ENCODE measurements at regions not wholly inside any gene's neighbourhood (a gene's known extent, or its start where the extent isn't known, plus 50 kb on each side); places are given as distances from the start of the nearest gene placed in this dataset.

DNA sequence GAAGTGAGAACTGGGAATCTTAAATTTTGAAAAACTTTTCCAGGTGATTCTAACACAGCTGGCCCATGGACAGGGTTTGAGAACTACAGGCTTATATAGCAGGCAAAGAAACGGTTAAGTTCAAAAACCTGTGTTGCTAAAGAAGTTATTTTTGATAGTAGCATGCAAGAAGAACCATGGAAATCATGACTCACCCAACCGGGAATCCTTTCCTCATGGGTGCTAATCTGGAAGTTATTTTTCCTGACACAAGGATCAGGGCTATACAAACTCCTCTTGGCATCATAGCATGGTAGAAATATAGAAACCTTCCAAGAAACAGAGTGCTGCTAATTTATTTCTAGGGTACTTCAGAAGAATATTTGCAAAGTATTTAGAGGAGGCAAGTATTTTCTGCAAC is 588.7 kb downstream of the CCER1 start:
- no peak overlapping the region for H3K9ac ChIP-seq (ENCODE audit: low read length)
- TF ChIP-seq, protein P1, sequence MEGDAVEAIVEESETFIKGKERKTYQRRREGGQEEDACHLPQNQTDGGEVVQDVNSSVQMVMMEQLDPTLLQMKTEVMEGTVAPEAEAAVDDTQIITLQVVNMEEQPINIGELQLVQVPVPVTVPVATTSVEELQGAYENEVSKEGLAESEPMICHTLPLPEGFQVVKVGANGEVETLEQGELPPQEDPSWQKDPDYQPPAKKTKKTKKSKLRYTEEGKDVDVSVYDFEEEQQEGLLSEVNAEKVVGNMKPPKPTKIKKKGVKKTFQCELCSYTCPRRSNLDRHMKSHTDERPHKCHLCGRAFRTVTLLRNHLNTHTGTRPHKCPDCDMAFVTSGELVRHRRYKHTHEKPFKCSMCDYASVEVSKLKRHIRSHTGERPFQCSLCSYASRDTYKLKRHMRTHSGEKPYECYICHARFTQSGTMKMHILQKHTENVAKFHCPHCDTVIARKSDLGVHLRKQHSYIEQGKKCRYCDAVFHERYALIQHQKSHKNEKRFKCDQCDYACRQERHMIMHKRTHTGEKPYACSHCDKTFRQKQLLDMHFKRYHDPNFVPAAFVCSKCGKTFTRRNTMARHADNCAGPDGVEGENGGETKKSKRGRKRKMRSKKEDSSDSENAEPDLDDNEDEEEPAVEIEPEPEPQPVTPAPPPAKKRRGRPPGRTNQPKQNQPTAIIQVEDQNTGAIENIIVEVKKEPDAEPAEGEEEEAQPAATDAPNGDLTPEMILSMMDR (IDR thresholded peaks at IDR 0.05; ENCODE audit: insufficient read depth, low read length, poor library complexity, severe bottlenecking) = no peak
- no peak for TF ChIP-seq EZH2phosphoT487 (conservative IDR thresholded peaks at IDR 0.05; ENCODE audit: low read length)
- H3K4me3 ChIP-seq (ENCODE audit: insufficient read depth, low read length, poor library complexity, severe bottlenecking) = no peak overlapping the region
- no peaks in the 10 kb centered on the region for H3K9me2 ChIP-seq (replicated peaks; ENCODE audit: insufficient read depth, low read length)
- no peaks in the 10 kb centered on the region for H3F3A ChIP-seq (ENCODE audit: insufficient read depth)
- no peaks in the 10 kb centered on the region for H3K36me3 ChIP-seq (ENCODE audit: low read length)
- H2AFZ ChIP-seq (ENCODE audit: low read depth, low read length, severe bottlenecking) = no peak overlapping the region
- H3K9me3 ChIP-seq (ENCODE audit: insufficient read depth, low read length) = no peaks in the 10 kb centered on the region
- no peaks in the 10 kb centered on the region for H3K79me2 ChIP-seq (ENCODE audit: insufficient read depth, low read length)
- H3K27me3 ChIP-seq (ENCODE audit: low read length) = 0 out of 2 replicates have a peak, but pooled peaks cover 3% of the 10 kb centered on the region
- H3K27ac ChIP-seq (ENCODE audit: low read depth, low read length) = no peak overlapping the region
- 0 out of 2 replicates have a peak, but pooled peaks cover 4% of the 10 kb centered on the region for H4K20me1 ChIP-seq (ENCODE audit: low read depth, low read length)
- H3K4me2 ChIP-seq (ENCODE audit: low read depth, low read length, poor library complexity, severe bottlenecking) = no peak overlapping the region

DNA sequence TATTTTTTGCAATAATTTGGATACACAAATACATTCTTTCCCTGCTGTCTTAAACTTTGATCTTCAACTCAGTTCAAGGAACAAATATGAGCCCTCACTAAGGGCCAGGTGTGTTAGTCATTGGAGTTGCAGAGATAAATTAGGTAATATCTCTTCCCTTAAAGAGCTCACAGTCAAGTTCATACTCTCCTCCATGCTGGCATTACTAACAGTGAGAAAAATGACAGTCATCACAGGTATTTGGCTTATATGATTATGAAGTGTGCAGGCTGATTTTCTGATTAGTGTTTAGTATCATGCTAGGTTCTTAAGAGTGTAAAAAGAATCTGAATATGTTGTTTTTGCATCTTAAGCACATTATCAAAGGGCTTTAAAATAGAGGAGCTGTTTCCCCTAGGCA is 594.7 kb downstream of the CCER1 start:
- TF ChIP-seq, protein P1 (IDR thresholded peaks at IDR 0.05; ENCODE audit: insufficient read depth, low read length, poor library complexity, severe bottlenecking) = no peak
- TF ChIP-seq EZH2phosphoT487 (conservative IDR thresholded peaks at IDR 0.05; ENCODE audit: low read length) = no peak
- H3K36me3 ChIP-seq (ENCODE audit: low read length) = no peaks in the 10 kb centered on the region

DNA sequence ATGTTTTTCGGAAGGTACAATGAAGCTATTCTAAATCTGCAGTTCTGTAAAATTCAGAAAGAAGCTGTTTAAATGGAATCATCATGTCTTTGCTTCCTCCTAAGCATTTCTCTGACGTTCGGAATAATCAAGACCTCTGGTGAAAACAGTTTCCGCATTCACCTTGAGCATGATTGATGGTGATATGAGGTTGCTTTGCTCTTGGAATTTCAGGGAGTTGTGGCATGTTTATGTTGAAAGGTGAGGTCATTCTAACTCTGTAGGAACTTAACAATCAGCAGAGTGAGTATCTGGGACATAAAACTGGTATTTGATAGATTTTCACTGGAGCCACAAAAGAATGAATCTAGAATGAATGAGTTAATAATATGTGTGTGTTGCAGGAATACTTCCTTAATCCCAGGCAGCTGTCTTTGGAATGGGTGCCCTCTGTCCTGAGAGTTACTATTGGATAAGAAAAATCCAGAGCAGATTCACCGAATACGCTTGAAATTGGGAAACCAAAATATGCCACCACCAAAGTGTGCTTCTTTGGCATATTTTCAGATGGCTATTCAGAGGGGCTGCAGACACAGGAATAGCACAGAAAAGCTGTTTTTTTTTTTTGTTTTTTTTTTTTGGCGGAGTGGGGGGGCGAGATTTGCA is 599.1 kb downstream of the CCER1 start:
- H2AFZ ChIP-seq (ENCODE audit: low read depth, low read length, severe bottlenecking) = no peak overlapping the region

More for the DNA sequence above, 594.7 kb downstream of the CCER1 start:
- H3K9me3 ChIP-seq (ENCODE audit: insufficient read depth, low read length) = no peaks in the 10 kb centered on the region
- no peak overlapping the region for H3K4me3 ChIP-seq (ENCODE audit: insufficient read depth, low read length, poor library complexity, severe bottlenecking)
- H2AFZ ChIP-seq (ENCODE audit: low read depth, low read length, severe bottlenecking) = no peak overlapping the region
- H3K79me2 ChIP-seq (ENCODE audit: insufficient read depth, low read length) = no peaks in the 10 kb centered on the region
- no peak overlapping the region for H3K27ac ChIP-seq (ENCODE audit: low read depth, low read length)
- H3K4me2 ChIP-seq (ENCODE audit: low read depth, low read length, poor library complexity, severe bottlenecking) = no peak overlapping the region
- no peaks in the 10 kb centered on the region for H3K9me2 ChIP-seq (replicated peaks; ENCODE audit: insufficient read depth, low read length)
- 0 out of 2 replicates have a peak, but pooled peaks cover 4% of the 10 kb centered on the region for H4K20me1 ChIP-seq (ENCODE audit: low read depth, low read length)
- H3K9ac ChIP-seq (ENCODE audit: low read length) = no peak overlapping the region
- H3F3A ChIP-seq (ENCODE audit: insufficient read depth) = no peaks in the 10 kb centered on the region
- 0 out of 2 replicates have a peak, but pooled peaks cover 3% of the 10 kb centered on the region for H3K27me3 ChIP-seq (ENCODE audit: low read length)

More for the DNA sequence above, 599.1 kb downstream of the CCER1 start:
- Histone ChIP-seq H3K4me2 (ENCODE audit: low read depth, low read length, poor library complexity, severe bottlenecking) (no peak overlapping the region), H3F3A (ENCODE audit: insufficient read depth) (no peaks in the 10 kb centered on the region), H3K36me3 (ENCODE audit: low read length) (no peaks in the 10 kb centered on the region), H3K4me3 (ENCODE audit: insufficient read depth, low read length, poor library complexity, severe bottlenecking) (no peak overlapping the region), H4K20me1 (ENCODE audit: low read depth, low read length) (no peaks in the 10 kb centered on the region), H3K27me3 (ENCODE audit: low read length) (no peaks in the 10 kb centered on the region), H3K27ac (ENCODE audit: low read depth, low read length) (no peak overlapping the region), H3K9ac (ENCODE audit: low read length) (no peak overlapping the region), H3K9me2 (replicated peaks; ENCODE audit: insufficient read depth, low read length) (no peaks in the 10 kb centered on the region), H3K79me2 (ENCODE audit: insufficient read depth, low read length) (no peaks in the 10 kb centered on the region), H3K9me3 (ENCODE audit: insufficient read depth, low read length) (no peaks in the 10 kb centered on the region)
- TF ChIP-seq, protein P1 (IDR thresholded peaks at IDR 0.05; ENCODE audit: insufficient read depth, low read length, poor library complexity, severe bottlenecking) = no peak
- TF ChIP-seq EZH2phosphoT487 (conservative IDR thresholded peaks at IDR 0.05; ENCODE audit: low read length) = no peak
